HL-60 (cell line): ENCODE measurements at regions not wholly inside any gene's neighbourhood (a gene's known extent, or its start where the extent isn't known, plus 50 kb on each side); places are given as distances from the start of the nearest gene placed in this dataset.

Source experiments
- DNase-seq, 2 experiments: peaks; one replicate each; pipeline ENCODE4 v3.0.0-alpha.2; 2010 to 2020; ENCODE audit warnings: low read depth in 1 of 2, low spot score in 1 of 2
- H3K27ac ChIP-seq: fragments of 250-450 bp; sonication (Bioruptor Pico); replicated peaks from 2 replicates; pipeline ENCODE4 v1.5.1; 2020; ENCODE audit warnings: mild to moderate bottlenecking, moderate library complexity
- H3K27me3 ChIP-seq: fragments of 250-450 bp; sonication (Bioruptor Pico); 2 replicates; pipeline ENCODE4 v1.5.1; 2021; ENCODE audit warnings: mild to moderate bottlenecking, moderate library complexity; ENCODE audit not compliant: insufficient read depth, poor library complexity, severe bottlenecking
- H3K4me3 ChIP-seq: replicated peaks from 2 replicates; pipeline ENCODE4 v1.5.1; 2011; ENCODE audit warnings: mild to moderate bottlenecking, control low read depth, low read length; ENCODE audit not compliant: insufficient read depth
- CTCF ChIP-seq: IDR thresholded peaks from one replicate; pipeline ENCODE4 v1.5.1; 2011; ENCODE audit warnings: low read length, control low read depth, inconsistent platforms; ENCODE audit not compliant: insufficient read depth
- GABPA ChIP-seq: IDR thresholded peaks from 2 replicates; pipeline ENCODE4 v1.6.1; 2012; ENCODE audit warnings: low read depth
- POLR2AphosphoS5 ChIP-seq: IDR thresholded peaks from 2 replicates; pipeline ENCODE4 v1.6.1; 2012; ENCODE audit warnings: low read depth
- SPI1 ChIP-seq: IDR thresholded peaks from 2 replicates; pipeline ENCODE4 v1.6.1; 2012; ENCODE audit warnings: low read depth, mild to moderate bottlenecking, borderline replicate concordance
- TF ChIP-seq, protein P1 (sequence below): IDR thresholded peaks from 2 replicates; pipeline ENCODE4 v1.6.1; 2012; ENCODE audit warnings: low read depth; ENCODE audit not compliant: insufficient replicate concordance

DNA sequence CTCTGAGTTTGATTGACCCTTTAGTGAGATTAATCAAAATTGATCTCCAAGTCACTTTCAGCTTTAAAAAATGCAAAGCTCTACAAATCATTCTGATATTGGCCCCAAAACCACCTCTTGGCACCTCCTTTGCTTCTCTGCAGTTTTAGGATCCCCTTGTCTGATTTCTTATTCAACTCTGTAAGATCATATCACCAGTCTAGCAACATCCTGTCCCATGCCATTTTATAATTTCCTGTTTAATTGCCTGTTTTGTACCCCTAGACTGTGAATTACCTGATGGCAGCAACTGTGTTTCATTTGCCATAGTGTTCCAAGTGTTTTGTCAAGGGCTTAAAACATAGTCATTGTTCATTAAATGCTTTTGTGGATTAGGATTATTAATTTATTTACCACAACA, 406.3 kb upstream of the TRIB2 start:
- no peak overlapping the region for H3K27ac ChIP-seq
- H3K4me3 ChIP-seq, result no peak overlapping the region
- DNase-seq, result no peak
- no peak for TF ChIP-seq GABPA
- no peak for TF ChIP-seq POLR2AphosphoS5
- TF ChIP-seq SPI1, result no peak
- no peak for TF ChIP-seq CTCF
- TF ChIP-seq, protein P1, sequence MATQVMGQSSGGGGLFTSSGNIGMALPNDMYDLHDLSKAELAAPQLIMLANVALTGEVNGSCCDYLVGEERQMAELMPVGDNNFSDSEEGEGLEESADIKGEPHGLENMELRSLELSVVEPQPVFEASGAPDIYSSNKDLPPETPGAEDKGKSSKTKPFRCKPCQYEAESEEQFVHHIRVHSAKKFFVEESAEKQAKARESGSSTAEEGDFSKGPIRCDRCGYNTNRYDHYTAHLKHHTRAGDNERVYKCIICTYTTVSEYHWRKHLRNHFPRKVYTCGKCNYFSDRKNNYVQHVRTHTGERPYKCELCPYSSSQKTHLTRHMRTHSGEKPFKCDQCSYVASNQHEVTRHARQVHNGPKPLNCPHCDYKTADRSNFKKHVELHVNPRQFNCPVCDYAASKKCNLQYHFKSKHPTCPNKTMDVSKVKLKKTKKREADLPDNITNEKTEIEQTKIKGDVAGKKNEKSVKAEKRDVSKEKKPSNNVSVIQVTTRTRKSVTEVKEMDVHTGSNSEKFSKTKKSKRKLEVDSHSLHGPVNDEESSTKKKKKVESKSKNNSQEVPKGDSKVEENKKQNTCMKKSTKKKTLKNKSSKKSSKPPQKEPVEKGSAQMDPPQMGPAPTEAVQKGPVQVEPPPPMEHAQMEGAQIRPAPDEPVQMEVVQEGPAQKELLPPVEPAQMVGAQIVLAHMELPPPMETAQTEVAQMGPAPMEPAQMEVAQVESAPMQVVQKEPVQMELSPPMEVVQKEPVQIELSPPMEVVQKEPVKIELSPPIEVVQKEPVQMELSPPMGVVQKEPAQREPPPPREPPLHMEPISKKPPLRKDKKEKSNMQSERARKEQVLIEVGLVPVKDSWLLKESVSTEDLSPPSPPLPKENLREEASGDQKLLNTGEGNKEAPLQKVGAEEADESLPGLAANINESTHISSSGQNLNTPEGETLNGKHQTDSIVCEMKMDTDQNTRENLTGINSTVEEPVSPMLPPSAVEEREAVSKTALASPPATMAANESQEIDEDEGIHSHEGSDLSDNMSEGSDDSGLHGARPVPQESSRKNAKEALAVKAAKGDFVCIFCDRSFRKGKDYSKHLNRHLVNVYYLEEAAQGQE, result no peak
- no peaks in the 10 kb centered on the region for H3K27me3 ChIP-seq

- DNase-seq, result no peak
- TF ChIP-seq, protein P1, result no peak
- TF ChIP-seq POLR2AphosphoS5 (no peak), GABPA (no peak), CTCF (no peak), SPI1 (no peak)
- H3K27me3 ChIP-seq, result no peaks in the 10 kb centered on the region
- no peak overlapping the region for H3K27ac ChIP-seq
- H3K4me3 ChIP-seq, result no peak overlapping the region
These were observed 403.1 kb upstream of the TRIB2 start for GRCh38 chr2:12313445-12314126.

DNA sequence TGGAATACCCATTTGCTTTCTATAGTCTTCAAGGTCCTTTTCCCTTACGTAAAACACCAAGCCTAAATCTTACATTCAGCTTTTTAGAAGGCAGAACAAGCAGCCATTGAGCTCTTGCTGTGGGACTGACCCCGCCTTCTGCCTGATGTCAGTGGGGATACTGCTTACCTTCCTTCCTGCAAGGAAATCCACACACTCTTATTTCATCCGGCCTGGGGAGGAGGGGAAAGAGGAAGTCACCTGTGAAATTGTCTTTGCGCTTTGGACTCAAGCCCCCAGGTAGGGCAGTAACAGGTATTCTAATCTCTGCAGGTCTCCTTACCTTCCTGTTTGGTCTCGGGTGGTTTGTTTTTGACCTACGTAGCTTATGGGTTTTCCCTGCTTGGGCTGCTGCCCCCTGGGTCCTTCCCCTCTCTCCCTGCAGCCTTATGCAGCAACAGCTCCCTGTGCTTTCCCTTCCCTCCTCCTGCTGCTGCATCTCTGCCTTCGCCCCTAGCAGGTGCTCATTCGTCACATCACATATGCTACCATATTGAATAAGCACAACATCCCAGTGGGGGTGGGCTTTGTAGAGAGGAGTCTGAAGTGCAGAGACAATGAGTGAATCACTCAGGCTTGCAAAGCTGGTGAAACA, 402.5 kb upstream of the TRIB2 start:
- DNase-seq, result no peak
- Histone ChIP-seq H3K4me3 (no peak overlapping the region), H3K27ac (no peak overlapping the region), H3K27me3 (no peaks in the 10 kb centered on the region)
- TF ChIP-seq, protein P1, result no peak
- TF ChIP-seq GABPA (no peak), CTCF (no peak), POLR2AphosphoS5 (no peak), SPI1 (no peak)
